AG10803 (cell line): ENCODE measurements at regions not wholly inside any gene's neighbourhood (a gene's known extent, or its start where the extent isn't known, plus 50 kb on each side); places are given as distances from the start of the nearest gene placed in this dataset.
A peak's percentile ranks its signal among the peaks of the same experiment; 100 is the strongest.

Experiments used
- DNase-seq: peaks from one replicate; pipeline ENCODE4 v3.0.0; 2010; ENCODE audit warnings: low read depth
- H3K4me3 ChIP-seq: 2 replicates; pipeline ENCODE4 v1.5.1; 2011; ENCODE audit warnings: mild to moderate bottlenecking, low read length, control low read depth
- TF ChIP-seq, protein P1 (sequence below): conservative IDR thresholded peaks from 2 replicates; pipeline ENCODE4 v1.5.1; 2011; ENCODE audit warnings: mild to moderate bottlenecking, low read length, control low read depth, inconsistent platforms

DNA sequence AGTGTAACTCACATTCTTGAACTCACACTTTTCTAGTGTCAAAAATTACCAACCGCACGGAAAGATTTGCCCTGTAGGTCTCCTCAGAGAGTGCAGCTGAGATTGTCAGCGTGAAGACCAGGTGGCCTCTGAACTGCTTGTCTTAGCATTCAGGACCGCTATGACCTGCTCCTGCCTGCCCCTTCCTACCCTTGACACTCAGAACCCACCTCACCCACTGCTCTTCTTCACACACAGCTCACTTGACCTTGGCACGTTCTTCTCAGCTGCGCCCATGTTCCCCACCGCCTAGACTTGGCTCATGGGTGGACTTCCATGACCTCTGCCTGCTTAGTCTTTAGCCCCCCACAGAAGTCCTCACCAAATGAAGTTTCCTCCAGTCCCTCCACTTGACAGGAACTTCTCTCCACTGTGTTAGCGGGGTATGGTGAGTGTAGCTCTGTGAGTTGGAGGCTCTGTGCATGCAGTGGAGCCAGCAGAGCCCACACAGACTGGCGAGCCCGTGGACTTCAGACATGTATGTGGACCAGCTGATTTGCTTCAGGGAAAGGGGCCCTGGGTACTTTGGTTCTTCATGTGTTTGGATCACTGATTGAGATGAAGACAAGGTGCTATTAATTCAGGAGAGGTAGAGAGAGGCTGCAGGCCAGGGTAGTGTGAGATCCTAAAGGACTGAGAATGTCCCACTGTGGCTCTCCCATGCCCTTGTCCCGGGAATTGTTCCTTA lies 221.3 kb downstream of the OPA1 start:
- TF ChIP-seq, protein P1, sequence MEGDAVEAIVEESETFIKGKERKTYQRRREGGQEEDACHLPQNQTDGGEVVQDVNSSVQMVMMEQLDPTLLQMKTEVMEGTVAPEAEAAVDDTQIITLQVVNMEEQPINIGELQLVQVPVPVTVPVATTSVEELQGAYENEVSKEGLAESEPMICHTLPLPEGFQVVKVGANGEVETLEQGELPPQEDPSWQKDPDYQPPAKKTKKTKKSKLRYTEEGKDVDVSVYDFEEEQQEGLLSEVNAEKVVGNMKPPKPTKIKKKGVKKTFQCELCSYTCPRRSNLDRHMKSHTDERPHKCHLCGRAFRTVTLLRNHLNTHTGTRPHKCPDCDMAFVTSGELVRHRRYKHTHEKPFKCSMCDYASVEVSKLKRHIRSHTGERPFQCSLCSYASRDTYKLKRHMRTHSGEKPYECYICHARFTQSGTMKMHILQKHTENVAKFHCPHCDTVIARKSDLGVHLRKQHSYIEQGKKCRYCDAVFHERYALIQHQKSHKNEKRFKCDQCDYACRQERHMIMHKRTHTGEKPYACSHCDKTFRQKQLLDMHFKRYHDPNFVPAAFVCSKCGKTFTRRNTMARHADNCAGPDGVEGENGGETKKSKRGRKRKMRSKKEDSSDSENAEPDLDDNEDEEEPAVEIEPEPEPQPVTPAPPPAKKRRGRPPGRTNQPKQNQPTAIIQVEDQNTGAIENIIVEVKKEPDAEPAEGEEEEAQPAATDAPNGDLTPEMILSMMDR = no peak
- no peak for DNase-seq

DNA sequence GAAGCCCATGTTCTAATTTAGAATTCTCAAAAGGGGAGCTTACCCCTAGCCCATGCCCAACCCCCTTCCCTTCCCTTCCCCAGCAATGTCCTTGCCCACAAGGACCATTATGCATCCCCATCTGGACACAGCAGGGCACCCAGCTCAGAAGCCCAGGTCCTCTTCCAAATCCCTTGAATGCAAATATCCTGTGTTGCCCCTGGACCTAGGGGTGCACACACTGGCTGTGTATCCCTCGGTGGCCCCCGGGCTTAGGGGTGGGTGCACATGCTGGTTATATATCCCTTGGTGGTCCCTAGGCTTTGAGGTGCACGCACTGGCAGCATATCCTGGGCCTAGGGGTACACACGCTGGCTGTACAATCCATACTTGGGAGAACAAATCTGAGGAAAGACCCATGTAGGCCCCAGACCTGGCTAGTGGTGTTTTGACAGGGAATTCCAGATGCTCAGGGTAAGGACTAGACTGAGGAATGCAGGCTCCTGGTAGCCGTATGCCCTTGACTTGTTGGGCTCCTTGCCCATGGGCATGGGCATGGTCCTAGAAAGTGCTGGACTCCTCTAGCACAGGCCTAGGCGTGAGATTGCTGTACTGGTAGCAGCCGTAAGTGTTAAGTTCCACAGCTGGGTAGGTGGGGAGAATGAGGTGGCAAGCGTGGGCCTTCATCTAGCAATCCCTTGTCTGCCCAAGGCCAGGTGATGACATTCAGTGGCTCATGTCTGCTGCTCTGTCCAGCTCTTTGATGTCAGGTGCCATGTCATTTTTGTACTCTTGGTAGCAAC lies 222.4 kb downstream of the OPA1 start:
- TF ChIP-seq, protein P1 = no peak
- no peak overlapping the region for H3K4me3 ChIP-seq
- no peak for DNase-seq

More for the DNA sequence above, 221.3 kb downstream of the OPA1 start:
- no peak overlapping the region for H3K4me3 ChIP-seq

DNA sequence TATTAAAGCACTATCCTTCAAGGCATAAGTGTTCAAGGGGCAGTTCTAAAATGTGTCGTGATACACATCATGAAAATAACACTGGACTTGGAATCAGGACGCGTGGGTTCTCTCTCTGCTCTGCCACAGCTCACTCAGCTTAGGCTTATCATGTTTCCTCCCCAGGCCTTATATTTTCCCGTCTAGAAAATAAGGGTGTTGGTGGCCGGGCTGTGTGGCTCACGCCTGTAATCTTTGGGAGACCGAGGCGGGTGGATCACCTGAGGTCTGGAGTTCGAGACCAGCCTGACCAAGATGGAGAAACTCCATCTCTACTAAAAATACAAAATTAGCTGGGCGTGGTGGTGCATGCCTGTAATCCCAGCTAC lies 223.0 kb downstream of the OPA1 start:
- no peak for DNase-seq
- TF ChIP-seq, protein P1 = no peak
- no peak overlapping the region for H3K4me3 ChIP-seq

DNA sequence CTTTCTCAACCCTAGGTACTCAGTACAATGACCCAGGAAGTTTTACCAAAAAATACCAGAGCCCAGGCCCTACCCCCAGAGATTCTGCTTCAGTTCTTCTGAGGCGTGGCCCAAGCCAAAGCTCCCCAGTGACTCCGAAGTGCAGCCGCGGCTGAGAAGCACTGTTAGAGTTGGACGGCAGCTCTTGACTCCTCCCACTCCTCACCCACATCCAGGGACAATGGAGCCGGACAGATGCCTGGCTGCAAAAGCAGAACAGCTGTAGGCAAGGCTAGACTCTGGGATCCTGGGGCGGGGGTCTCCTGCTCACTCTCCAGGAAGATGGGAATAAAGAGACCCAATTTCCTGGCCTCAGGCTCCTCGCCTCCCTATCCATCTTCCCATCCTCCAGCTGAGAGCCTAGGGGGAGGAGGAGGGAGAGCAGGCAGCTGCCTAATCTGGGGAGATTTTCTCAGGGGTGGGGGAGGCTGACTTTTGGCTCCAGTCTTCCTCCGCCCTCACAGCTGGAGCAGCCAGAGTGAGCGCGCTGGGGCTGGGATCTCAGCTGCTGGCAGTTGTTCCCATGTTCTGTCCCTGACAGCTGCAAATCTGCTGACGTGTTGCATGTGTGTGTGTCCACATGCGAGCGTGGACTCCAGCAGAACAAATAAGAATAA lies 223.8 kb downstream of the OPA1 start:
- peak; percentile 4 for DNase-seq

DNA sequence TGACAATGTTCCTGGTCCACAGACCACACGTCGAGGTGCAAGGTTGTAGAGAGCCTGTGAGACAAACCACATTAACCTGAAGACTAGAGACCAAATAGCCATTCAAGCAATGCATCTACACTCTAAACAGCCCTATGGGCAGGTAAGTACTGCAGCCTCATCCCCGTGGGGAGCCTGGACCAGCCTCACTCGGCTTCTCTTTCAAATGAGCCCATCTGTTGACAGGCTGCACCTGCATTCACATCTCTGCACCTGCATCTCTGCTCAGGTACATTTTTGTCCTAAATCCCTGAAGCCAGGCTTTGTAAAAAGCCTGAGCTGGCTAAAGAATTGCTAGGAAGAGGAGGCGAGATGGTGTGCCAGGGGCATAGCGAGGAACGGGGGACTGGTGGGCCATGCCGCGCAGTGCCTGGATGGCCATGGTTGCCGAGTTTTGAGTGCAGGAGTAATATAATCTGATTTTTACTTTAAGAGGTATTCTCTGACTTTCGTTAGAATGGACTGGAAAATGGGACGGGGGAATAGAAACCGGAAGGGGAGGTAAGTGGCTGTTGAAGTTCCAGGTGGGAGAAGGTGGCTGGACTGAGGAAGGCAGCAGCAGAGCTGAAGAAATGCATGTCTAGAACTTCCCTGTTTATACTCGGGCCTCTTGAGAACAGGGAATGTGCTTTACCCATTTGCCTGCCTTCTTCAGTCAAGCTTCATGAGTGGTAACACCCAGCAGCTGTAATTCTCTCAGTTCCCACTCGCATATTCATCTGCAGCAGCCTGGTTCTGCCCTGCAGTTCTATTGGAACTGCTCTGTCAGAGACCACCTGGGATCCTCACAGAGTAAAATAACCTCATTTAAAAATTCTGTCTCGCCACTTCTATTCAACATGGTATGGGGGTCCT lies 226.4 kb downstream of the OPA1 start:
- no peak for DNase-seq
- TF ChIP-seq, protein P1 = no peak

More for the DNA sequence above, 223.8 kb downstream of the OPA1 start:
- TF ChIP-seq, protein P1 = no peak
- no peak overlapping the region for H3K4me3 ChIP-seq

DNA sequence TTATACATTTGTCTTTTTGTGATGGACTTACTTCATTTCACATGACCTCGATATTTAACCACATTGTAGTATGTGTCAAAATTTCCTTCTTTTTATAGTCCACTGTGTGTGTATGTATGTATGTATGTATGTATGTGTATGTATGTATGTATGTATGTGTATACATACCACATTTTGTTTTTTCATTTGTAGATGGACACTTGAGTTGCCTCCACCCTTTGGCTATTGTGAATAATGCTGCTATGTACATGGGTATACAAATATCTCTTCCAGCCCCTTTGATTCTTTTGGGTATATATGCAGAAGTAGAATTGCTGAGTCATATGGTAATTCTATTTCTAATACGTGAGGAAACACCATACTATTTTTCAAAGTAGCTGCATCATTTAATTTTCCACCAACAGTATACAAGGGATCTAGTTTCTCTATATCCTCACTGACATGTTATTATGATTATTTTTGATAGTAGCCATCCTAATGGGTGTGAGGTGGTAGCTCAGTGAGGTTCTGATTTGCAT lies 228.2 kb downstream of the OPA1 start:
- TF ChIP-seq, protein P1 = no peak
- no peak for DNase-seq

More for the DNA sequence above, 226.4 kb downstream of the OPA1 start:
- H3K4me3 ChIP-seq = no peak overlapping the region

More for the DNA sequence above, 228.2 kb downstream of the OPA1 start:
- H3K4me3 ChIP-seq = no peak overlapping the region
